NCI-H1092 treated with DMSO at 0.1 percent for 48 hours (cell line): ENCODE measurements at regions not wholly inside any gene's neighbourhood (a gene's known extent, or its start where the extent isn't known, plus 50 kb on each side); places are given as distances from the start of the nearest gene placed in this dataset.
"Not testable (repeated sequence)": the region's sequence is repeated elsewhere in the genome, so short reads cannot be mapped to it uniquely, and the experiment has no call there.

Source experiments
- DNase-seq: peaks from one replicate; lab custom pipeline; 2025; lab: John Stamatoyannopoulos, UW

GRCh38 chr9:25045469-25045868, 499.8 kb upstream of the IZUMO3 start:
- DNase-seq = not testable (repeated sequence)

- no peak for DNase-seq
These were observed 484.0 kb upstream of the IZUMO3 start for GRCh38 chr9:25029743-25030142.

- no peak for DNase-seq
These were observed 480.0 kb upstream of the IZUMO3 start for GRCh38 chr9:25025686-25026085.

GRCh38 chr9:25025156-25025555, 479.5 kb upstream of the IZUMO3 start:
- DNase-seq = no peak

GRCh38 chr9:25017779-25018178, 472.1 kb upstream of the IZUMO3 start:
- DNase-seq = no peak

- DNase-seq = no peak
These were observed 464.4 kb upstream of the IZUMO3 start for GRCh38 chr9:25010027-25010662.

- no peak for DNase-seq
These were observed 458.0 kb upstream of the IZUMO3 start for GRCh38 chr9:25003686-25004085.

- DNase-seq = no peak
These were observed 440.6 kb upstream of the IZUMO3 start for GRCh38 chr9:24986331-24986730.

GRCh38 chr9:24970780-24971179, 425.1 kb upstream of the IZUMO3 start:
- DNase-seq = not testable (repeated sequence)

- no peak for DNase-seq
These were observed 416.1 kb upstream of the IZUMO3 start for GRCh38 chr9:24961762-24962161.

- DNase-seq = no peak
These were observed 407.4 kb upstream of the IZUMO3 start for GRCh38 chr9:24953070-24953469.

GRCh38 chr9:24939109-24939850, 393.6 kb upstream of the IZUMO3 start:
- peak; percentile 51 for DNase-seq

GRCh38 chr9:24936117-24936516, 390.4 kb upstream of the IZUMO3 start:
- DNase-seq = no peak

GRCh38 chr9:24932785-24933184, 387.1 kb upstream of the IZUMO3 start:
- no peak for DNase-seq

- DNase-seq = no peak
These were observed 386.2 kb upstream of the IZUMO3 start for GRCh38 chr9:24931894-24932293.

GRCh38 chr9:24912767-24913166, 367.1 kb upstream of the IZUMO3 start:
- DNase-seq = no peak

- DNase-seq = no peak
These were observed 355.6 kb upstream of the IZUMO3 start for GRCh38 chr9:24901319-24901718.

- no peak for DNase-seq
These were observed 354.5 kb upstream of the IZUMO3 start for GRCh38 chr9:24900179-24900578.

- no peak for DNase-seq
These were observed 353.8 kb upstream of the IZUMO3 start for GRCh38 chr9:24899463-24899862.

GRCh38 chr9:24897826-24898225, 352.1 kb upstream of the IZUMO3 start:
- no peak for DNase-seq

- DNase-seq = no peak
These were observed 335.7 kb upstream of the IZUMO3 start for GRCh38 chr9:24881361-24881760.

- DNase-seq = no peak
These were observed 333.9 kb upstream of the IZUMO3 start for GRCh38 chr9:24879591-24879990.

GRCh38 chr9:24856601-24857000, 310.9 kb upstream of the IZUMO3 start:
- DNase-seq = not testable (repeated sequence)
